ENCODE measurements at regions not wholly inside any gene's neighbourhood (a gene's known extent, or its start where the extent isn't known, plus 50 kb on each side); places are given as distances from the start of the nearest gene placed in this dataset.

DNA sequence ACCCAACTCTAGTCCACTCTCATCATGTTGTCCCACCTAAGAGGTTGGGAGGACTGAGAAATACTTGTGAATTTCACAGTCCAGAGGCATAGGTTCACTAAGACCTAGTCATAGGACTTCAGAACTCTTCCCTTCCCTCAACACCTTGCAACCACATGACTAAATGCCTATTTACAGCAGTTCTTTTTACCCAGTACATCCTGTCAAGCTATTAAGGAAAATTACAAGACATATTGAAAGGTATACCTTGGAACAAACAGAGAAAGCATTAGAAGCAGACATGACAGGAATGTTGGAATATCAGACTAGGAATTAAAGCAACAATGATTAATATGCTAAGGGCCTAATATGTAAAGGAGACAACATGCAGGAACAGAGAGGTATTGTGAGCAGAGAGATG is 563.8 kb upstream of the LRRC4C start:
- in situ Hi-C loops (cut with MboI; ENCODE audit: low sequenced_read_pairs) = no loop called here

DNA sequence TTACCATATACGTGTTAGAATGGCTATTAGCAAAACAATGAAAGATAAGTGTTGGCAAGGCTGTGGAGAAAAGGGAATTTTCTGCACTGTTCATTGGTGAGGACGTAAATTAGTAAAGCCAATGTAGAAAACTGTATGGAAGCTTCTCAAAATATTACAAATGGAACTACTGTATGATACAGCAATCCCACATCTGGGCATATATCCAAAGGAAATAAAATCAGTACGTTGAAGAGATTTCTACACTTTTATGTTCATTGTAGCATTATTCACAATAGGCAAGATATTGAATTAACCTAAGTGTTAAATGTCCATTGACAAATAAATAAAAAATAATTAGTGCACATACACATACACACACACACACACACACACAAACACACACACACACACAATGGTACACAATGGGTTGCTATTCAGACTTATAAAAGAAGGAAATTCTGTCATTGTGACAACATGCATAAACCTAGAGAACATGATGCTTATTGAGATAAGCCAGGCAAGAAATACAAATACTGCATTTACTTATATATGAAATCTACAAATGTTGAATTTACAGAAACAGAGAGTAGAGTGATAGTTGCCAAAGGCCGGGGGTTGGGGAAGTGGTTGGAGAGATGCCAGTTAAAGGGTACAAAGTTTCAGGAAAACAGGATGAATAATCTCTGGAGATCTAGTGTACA is 565.8 kb upstream of the LRRC4C start:
- in situ Hi-C loops (cut with MboI; ENCODE audit: low sequenced_read_pairs) = no loop called here

DNA sequence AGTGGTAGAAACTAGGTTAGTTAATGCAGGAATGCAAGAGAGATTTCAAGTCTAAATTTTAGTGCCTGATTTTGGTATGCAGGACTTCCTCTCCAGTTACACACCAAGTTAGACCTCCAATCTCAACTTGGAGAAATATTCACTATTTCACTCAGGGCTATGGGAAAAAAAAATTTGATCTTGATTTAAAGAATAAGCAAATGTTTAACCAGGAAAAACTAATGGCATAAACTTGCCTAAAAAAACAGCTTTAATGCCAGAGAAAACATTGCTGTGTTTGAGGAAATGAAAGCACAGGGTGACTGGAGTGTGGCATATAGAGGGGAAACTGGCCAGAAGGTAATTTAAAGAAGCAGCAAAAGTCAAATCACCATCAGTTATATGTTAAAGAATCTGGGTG is 575.4 kb upstream of the LRRC4C start:
- in situ Hi-C loops (cut with MboI; ENCODE audit: low sequenced_read_pairs) = no loop called here

DNA sequence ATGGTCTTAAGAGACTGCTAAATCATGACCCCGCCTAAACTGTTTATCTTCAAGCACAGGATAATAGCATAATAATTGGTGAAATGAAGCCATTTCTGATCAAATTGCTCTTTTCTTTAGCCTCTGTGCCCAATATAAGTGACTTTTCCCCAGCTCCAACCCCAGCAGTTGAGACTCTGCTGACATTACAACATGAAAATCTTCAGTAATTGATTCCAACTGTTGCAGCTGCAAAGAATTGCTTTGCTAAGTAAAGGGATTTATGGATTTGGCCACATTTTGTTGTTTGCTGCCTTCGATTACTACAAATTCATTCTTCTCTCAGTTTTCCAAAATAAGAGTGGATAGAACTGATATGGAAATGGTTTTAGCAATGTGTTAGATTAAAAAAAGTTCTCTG is 576.7 kb upstream of the LRRC4C start:
- in situ Hi-C loops (cut with MboI; ENCODE audit: low sequenced_read_pairs) = no loop called here

DNA sequence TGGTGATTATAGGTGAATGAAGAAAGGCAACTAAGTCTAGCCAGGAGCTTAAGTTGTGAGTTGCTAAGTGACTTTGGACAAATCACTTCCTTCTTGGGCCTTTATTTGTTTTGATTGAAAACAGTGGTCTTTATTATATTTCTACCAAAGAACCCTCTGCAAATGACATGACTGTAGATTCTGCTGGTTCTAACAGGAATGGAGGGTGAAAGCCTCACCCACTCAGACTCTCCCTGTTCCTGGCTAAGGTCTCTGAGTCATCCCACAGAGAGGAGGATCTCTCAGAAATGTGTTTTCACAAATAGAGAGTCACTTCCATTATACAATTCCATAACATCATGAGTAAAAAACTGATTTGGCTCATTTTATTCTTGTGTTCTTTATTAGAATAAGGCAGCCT is 583.9 kb upstream of the LRRC4C start:
- in situ Hi-C loops (cut with MboI; ENCODE audit: low sequenced_read_pairs) = no loop called here

DNA sequence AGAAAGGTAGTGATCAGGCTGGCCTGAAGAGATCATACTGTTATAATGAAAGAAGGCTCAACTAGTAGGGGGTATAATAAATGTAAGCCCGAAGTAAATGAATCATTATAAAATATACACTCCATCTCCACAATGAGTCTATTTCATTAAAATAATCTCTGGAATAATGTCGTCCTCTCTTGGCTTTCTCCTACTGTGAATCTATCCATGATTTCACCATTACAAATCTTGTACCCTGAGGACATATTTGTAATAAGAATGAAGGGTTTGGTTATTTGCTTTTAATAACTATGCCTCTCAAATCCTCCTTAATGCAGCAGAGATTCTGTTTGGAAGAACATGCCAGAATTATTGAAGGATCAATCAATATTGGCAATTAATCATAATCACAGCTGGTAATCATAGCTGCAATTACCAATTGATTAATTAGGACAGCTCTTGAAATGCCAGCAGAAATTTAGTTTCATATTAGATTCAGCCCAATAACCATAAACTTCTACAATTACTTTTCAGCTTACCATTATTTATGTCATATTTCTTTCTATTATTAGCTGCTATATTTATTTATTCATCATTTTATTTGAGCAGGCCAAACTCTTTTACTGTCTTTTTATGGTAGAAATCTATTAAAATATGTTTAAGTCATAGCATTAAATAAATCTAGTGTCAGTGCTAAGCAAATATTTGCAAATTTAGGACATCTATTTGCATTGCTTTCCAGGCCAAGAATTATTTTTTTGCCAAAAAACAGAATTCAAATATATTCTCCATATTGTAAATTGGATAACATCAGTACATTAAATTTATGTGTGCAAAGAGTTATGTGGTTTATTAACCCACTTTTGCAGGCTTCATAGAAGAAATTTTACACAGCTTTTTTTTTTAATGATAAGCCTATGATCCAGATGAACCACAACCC is 588.4 kb upstream of the LRRC4C start:
- in situ Hi-C loops (cut with MboI; ENCODE audit: low sequenced_read_pairs) = no loop called here

DNA sequence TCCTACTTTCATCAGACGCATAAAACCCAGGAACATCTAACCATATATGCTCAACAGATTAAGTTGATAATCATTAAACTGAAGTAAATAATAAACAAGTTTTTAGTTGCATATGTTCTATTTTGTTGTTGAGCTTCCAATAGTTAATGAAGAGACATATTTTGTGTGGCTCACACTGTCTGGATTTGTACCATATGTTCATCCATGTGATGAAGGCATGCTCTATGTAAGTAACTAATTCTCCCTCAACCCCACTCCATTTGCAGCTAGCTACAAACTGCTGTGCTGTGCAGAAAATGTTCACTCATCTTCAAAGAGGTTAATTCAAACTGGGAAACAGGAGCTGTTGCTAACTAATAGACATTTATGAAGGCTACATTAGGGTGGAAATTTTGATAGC is 589.7 kb upstream of the LRRC4C start:
- in situ Hi-C loops (cut with MboI; ENCODE audit: low sequenced_read_pairs) = no loop called here

DNA sequence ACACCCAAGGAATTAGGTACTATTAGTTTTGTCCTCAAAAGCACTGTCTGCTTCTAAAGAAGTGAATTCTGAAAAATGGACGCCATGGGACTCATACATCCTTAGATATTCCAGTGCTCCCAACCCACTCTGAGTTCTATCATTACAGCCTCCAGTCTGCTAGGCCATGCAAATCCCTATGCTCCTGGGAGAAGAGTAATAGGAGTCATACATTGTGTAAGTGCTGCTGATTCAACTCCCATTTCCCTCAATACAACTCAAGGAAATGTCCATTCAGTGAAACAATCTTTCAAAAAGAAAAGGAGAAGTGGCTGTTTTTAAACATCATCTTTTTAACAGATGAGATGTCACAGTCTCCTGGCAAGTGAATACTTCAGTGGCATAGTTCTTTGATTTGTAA is 590.2 kb upstream of the LRRC4C start:
- in situ Hi-C loops (cut with MboI; ENCODE audit: low sequenced_read_pairs) = no loop called here

DNA sequence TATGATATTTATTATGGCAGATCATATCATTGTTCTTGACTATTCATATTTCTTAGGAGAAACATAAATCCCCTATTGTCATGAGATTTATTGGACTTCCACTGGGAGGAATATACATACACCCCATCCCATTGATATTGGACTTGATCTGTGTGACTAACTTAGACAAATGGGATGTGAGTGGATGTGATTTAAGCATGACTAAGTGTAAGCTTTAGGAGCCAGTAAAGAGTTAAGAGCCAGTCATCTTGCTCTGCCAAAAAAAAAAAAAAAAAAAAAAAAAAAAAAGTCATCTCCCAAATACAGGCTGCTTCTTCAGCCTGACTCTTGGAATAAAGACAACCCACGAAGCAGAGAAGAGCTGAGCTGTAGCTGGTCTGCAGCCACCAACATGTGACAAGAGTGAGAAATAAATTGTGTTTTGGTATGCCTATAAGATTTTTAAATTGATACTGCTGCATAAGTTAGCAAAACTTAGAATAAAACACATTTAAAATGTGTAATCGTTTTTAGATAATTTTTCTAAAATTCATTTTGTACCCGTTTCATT is 595.0 kb upstream of the LRRC4C start:
- in situ Hi-C loops (cut with MboI; ENCODE audit: low sequenced_read_pairs) = no loop called here

DNA sequence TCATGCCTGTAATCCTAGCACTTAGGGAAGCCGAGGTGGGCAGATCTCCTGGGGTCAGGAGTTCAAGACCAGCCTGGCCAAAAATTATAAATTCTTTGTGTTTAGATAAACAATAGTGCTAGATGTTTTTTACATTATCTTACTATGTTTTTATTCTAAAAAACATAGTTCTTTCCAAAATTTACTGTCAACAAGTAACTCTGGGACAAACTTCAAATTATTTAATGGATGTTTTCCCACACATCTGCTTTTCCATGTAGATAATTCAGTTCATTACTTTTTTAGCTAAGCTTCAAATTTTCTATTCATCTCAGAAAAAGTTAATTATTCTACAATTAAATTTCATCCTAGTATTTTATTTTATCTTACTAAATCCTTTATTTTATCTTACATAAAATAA is 596.2 kb upstream of the LRRC4C start:
- in situ Hi-C loops (cut with MboI; ENCODE audit: low sequenced_read_pairs) = no loop called here

DNA sequence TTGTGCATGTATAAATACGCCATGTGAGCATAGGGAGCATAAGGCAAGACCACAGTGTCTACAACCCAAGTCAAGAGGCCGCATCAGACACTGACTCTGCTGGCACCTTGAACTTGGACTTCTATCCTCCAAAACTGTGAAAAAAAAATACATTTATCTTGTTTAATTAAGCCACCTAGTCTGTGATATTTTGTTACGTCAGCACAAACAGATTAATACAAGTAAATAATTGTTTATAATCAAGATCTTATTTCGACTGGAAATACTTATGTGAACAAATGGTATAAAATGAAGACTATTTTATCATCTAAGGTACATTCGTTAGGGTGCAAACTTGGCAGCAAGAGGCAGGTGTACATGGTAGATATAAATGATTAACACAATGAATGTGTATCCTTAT is 599.3 kb upstream of the LRRC4C start:
- in situ Hi-C loops (cut with MboI; ENCODE audit: low sequenced_read_pairs) = no loop called here

DNA sequence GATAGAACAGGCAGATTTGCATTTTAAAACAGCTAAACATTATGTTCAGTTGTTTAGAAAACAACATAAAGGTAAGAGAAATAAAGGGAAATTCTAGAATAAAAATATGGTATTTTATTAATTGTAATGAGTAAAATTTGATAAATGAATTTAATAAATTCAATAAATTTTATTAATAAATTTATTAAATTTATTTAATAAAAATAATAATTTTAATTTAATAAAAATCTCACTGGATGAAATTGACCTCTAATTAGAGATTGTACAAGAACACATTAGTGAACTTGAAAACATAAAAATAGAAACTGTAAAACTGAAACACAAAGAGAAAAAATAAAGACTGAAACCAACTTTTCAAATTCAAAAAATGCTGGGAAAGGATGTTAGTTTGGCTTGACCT is 605.7 kb upstream of the LRRC4C start:
- in situ Hi-C loops (cut with MboI; ENCODE audit: low sequenced_read_pairs) = no loop called here

DNA sequence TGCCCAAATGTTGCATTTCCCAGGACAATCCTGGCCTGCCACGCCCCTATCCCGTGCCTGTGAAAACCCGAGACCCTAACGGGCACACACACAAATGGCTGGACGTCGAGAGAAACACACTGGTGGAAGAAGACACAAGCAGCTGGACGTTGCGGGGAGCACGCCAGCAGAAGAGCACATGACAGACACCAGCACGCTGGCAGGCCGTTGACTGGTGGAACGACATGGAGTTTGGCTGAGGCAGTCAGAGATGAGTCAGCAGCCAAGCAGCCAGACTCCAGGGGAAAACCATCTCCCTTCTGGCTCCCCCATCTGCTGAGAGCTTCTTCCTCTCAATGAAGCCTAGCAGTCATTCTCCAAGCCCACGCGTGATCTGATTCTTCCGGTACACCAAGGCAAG is 606.7 kb upstream of the LRRC4C start:
- in situ Hi-C loops (cut with MboI; ENCODE audit: low sequenced_read_pairs) = no loop called here

DNA sequence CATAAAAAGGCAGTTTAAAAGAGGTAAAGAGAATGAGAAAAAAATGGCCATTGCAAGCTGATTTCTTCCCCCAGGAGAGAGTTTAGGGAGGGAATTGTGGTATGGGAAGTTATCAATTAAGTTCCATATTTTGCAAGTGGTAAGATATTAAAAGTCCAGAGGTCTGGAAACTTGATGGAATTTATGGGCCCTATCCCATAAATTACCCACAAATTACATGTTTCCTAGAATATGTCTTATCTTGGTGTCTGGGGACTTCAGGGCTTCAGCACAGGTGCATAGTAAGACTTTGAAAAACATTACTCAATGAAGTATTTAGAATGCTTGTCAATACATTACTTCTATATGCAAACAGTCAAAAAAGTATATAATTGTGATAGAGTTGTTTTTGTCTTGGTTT is 614.9 kb upstream of the LRRC4C start:
- in situ Hi-C loops (cut with MboI; ENCODE audit: low sequenced_read_pairs) = no loop called here

DNA sequence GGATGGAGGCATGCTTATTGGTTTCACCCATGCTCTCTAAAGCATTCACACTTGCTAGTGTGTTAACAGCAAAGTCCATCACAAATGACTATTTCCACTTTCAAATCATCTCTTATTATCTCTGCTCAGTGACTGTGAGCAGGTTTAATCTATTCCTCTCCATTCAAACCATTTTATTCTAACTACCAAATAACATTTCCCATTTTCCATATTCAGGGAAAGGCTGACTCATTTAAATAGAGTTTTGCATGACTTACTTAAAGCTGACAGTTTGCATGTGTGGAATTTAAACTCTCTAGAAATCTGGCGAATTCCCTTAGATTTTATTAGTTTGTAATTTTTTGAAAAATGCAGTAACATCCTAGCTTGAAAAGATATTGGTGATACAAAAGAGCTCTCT is 615.7 kb upstream of the LRRC4C start:
- in situ Hi-C loops (cut with MboI; ENCODE audit: low sequenced_read_pairs) = no loop called here

DNA sequence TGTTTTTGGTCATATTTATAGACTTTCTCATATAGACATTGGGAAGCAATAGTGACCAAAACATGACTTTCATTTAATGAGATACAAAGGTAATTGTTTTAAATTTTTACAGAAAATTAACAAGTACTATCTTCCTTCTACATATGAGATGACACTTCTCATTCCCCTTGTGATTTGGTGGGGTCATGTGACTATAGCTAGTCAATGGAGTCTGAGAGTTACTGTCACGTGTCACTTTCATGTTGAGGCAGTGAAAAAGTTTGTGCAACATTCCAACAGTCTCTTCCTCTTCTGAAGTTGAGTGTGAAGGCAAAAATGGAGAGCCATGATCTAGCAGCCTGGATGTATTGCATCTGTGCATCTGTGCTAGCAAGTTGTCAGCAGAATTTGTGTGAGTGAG is 618.3 kb upstream of the LRRC4C start:
- in situ Hi-C loops (cut with MboI; ENCODE audit: low sequenced_read_pairs) = no loop called here

DNA sequence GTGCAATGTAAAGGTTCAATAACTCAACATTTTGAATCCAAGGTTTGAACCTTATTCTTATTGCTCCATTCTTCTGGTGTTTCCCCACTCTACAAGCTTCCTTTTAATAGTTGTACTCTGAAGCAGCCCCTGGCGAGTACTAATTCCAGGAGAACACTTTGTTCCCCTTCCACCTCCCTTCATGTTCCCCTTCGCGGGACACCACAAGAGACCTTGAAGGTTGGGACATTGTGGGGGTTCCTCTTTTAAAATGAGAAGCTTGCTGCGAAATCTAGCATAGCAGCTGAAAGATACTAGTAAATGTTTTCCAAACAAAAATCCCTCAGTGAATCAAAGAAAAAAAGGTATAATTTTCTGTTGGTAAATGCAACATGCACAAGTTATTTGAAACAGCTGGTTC is 626.3 kb upstream of the LRRC4C start:
- in situ Hi-C loops (cut with MboI; ENCODE audit: low sequenced_read_pairs) = no loop called here

DNA sequence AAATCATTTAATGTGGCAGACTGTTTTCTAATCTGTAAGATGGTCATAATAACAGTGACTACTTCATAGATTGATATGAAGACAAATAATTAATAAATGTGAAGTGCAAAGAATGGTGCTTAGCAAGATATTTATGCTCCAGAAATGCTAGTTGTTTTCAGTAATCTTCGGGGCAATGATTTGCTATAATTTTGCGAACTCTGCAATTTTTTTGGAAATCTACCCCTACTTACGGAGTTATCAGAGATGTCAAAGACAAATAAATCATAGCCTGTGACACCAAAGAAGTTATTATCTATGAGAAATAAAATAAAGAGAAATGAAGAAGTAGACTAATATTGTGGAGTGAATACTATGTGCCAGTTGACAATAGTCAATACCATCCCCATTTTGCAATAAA is 634.1 kb upstream of the LRRC4C start:
- in situ Hi-C loops (cut with MboI; ENCODE audit: low sequenced_read_pairs) = no loop called here

DNA sequence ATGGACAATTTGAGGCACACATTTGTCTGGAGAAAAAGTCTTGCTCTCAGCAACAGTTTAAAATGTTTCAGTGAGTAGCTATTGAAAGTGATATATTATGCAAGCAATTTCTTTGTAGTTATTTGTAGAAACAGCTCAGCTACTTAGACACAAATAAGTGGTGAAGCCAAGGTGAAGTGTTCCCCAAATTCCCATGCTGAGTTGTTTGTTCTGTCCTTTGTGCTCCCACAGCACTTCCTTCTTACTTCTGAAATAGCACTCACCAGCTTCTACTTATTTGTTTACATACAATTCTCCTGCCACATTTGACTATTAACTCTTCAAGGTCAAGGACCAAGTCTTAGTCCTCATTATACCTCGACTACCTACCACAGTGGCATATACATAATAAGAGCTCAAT is 638.6 kb upstream of the LRRC4C start:
- in situ Hi-C loops (cut with MboI; ENCODE audit: low sequenced_read_pairs) = no loop called here

DNA sequence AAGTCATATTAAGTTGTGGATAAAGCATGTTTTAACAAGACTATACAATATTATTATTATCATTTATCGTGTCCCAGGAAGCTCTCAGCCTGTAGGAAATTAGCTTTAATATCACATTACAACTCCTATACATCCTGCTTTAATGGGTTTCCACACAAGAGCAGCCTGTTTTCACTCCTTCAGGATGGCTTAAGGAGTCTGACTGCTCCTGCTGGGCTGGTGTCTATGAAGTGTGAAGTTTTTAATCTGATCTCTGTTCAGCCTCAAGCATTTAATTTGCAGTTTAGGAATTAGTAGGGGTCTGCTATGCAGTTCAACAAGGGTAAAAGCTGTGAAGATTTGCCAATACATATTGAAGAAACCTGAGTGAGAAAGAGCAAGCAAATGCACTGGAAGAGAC is 653.4 kb upstream of the LRRC4C start:
- in situ Hi-C loops (cut with MboI; ENCODE audit: low sequenced_read_pairs) = no loop called here

DNA sequence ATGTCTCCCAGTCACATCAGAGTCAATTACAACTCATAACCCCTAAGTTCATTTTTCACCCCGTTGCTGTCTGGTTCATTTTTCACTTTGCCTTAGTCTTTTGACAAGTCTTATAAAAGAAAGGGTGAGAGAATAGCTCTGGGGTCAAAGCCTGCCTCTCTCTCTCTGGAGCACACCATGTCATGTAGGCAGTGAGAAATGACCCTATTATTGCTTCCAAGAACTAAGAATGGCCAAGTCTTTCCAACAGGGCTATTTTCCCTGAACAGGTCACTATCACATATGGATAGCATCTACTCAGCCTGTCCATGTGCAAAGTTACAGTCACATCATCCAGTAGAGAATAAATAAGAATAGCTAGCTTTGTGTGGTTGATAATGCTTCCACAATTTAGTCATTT is 655.5 kb upstream of the LRRC4C start:
- in situ Hi-C loops (cut with MboI; ENCODE audit: low sequenced_read_pairs) = no loop called here

DNA sequence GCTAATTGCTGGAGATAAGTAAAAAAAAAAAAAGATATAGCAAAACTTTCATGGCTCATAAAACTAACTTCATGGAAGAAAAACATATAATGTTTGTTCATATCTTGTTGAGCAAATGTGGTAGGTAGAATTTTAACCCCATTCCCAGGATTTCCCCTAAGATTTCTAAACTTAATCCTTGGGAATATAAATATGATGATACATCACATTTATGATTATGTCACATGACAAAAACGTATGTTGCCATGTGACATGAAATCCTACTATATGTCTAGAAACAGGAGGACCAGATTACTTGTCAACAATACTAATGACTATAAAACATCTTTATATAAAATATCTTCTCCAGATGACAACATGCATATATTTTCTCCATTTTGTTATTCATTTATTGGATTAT is 679.0 kb upstream of the LRRC4C start:
- in situ Hi-C loops (cut with MboI; ENCODE audit: low sequenced_read_pairs) = no loop called here
